ENCODE measurements at regions not wholly inside any gene's neighbourhood (a gene's known extent, or its start where the extent isn't known, plus 50 kb on each side); places are given as distances from the start of the nearest gene placed in this dataset.

GRCh38 chr10:90363799-90364483, 493.9 kb downstream of the HTR7 start:
- TF ChIP-seq POLR2A (IDR thresholded peaks at IDR 0.05) (no peak), CTCF (IDR thresholded peaks at IDR 0.05) (no peak)

Data from body of pancreas (tissue), 4 donors.